ENCODE measurements at regions not wholly inside any gene's neighbourhood (a gene's known extent, or its start where the extent isn't known, plus 50 kb on each side); places are given as distances from the start of the nearest gene placed in this dataset.

- Histone ChIP-seq H3K14ac (ENCODE audit: insufficient read depth, low read length) (no peak overlapping the region), H3K23ac (ENCODE audit: insufficient read length, low read depth, low read length) (no peak overlapping the region), H3K27me3 (ENCODE audit: insufficient read depth, low read length) (no peaks in the 10 kb centered on the region), H2BK20ac (ENCODE audit: low read depth, low read length, poor library complexity, severe bottlenecking) (no peak overlapping the region), H3K27ac (ENCODE audit: insufficient read length, low read depth, low read length) (no peak overlapping the region), H3T11ph (ENCODE audit: low read length) (no peak overlapping the region), H2BK12ac (ENCODE audit: insufficient read length, low read depth, low read length) (no peak overlapping the region), H2AFZ (ENCODE audit: low read length) (no peak overlapping the region), H2BK15ac (ENCODE audit: low read depth, low read length) (no peak overlapping the region), H4K20me1 (ENCODE audit: control insufficient read depth, insufficient read depth, insufficient read length) (no peaks in the 10 kb centered on the region), H3K4ac (ENCODE audit: low read depth, low read length) (no peak overlapping the region), H3K18ac (ENCODE audit: insufficient read length, low read depth, low read length) (no peak overlapping the region), H3K23me2 (ENCODE audit: insufficient read length, low read depth, low read length, poor library complexity, severe bottlenecking) (no peaks in the 10 kb centered on the region), H3K56ac (ENCODE audit: insufficient read length, low read depth, low read length) (no peak overlapping the region), H3K79me2 (ENCODE audit: insufficient read depth, low read length) (no peaks in the 10 kb centered on the region), H3K4me1 (ENCODE audit: insufficient read depth, low read length) (no peaks in the 10 kb centered on the region), H3K9me3 (ENCODE audit: control insufficient read depth, low read depth, low read length) (no peaks in the 10 kb centered on the region), H4K91ac (ENCODE audit: insufficient read length, low read depth, low read length) (no peak overlapping the region), H4K8ac (replicated peaks; ENCODE audit: insufficient read length, low read depth, low read length) (no peak overlapping the region), H3K79me1 (ENCODE audit: insufficient read depth, low read depth, low read length, poor library complexity, severe bottlenecking) (no peaks in the 10 kb centered on the region), H2AK5ac (ENCODE audit: insufficient read length, low read length) (no peak overlapping the region), H4K5ac (ENCODE audit: insufficient read length, low read depth, low read length) (no peak overlapping the region), H3K4me2 (ENCODE audit: insufficient read depth, insufficient read length, low read length) (no peak overlapping the region), H2BK120ac (ENCODE audit: low read depth, low read length, poor library complexity, severe bottlenecking) (no peak overlapping the region), H2BK5ac (ENCODE audit: insufficient read length, low read length) (no peak overlapping the region), H3K9ac (ENCODE audit: extremely low read depth, insufficient read length, low read length) (no peak overlapping the region)
- no peak for TF ChIP-seq CTCF (conservative IDR thresholded peaks at IDR 0.05)
- peaks cover 19 to 31% of the 10 kb centered on the region in 2 experiments for H3K9me3 Mint-ChIP-seq
- no CpG with 5 or more reads among the region's 2 CpGs for WGBS (ENCODE audit: extremely low coverage, insufficient read length, low lambda C conversion rate)
- H3K36me3 Mint-ChIP-seq (ENCODE audit: insufficient read depth in 1 of 3, low read depth in 3 of 3) = peaks cover 6 to 24% (median 8%) of the 10 kb centered on the region in 3 experiments
- no peaks in the 10 kb centered on the region for H3K4me1 Mint-ChIP-seq
- H3K27ac Mint-ChIP-seq = no peak overlapping the region
- H3K4me3 Mint-ChIP-seq = no peak overlapping the region
- DNase-seq = no peak
- peaks cover 1% of the 10 kb centered on the region for H3K27me3 Mint-ChIP-seq (ENCODE audit: low read depth)
Measured at GRCh38 chr6:23097566-23097965, 528.2 kb downstream of the HDGFL1 start.
